ENCODE measurements at regions not wholly inside any gene's neighbourhood (a gene's known extent, or its start where the extent isn't known, plus 50 kb on each side); places are given as distances from the start of the nearest gene placed in this dataset.

DNA sequence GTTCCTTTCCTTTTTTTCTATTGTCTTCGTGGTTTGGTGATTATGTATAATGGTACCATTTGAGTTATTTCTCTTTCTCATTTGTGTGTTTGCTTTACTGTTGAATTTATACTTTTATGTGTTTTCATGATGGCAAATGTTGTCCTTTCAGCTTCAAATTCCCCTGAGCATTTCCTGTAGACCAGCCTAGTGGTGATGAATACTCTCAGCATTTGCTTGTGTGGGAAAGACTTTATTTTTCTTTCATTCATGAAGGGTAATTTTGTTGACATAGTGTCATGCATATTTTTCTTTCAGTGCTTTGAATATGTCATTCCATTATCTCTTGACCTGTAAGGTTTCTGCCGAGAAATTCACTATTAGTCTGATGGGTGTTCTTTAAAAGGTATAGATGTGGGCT lies 166.6 kb upstream of the GORAB start:
- DNase-seq (ENCODE audit: low read depth): no peak

DNA sequence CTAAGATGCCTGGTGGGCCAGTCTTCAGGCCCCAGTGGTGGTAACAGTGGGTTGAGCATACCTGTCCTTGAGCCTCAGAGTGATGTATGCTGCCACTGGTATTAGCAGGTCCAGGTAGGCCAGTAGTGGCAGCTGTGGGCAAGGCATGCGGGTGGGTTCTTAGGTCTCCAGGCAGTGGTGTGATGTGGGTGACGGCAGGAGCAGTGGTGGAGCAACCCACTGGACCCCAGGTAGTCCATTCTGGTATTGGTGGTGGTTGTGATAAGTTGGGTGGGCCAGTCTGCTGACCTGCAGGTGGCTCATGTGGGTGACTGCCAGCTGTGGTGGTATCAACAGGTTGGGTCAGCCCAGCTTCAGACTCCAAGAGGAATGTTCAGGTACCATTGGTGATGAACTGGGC lies 165.0 kb upstream of the GORAB start:
- H3K4me3 ChIP-seq (ENCODE audit: low read depth, low read length): no peak overlapping the region
- no peak for DNase-seq (ENCODE audit: low read depth)

More for the DNA sequence above, 166.6 kb upstream of the GORAB start:
- no peak overlapping the region for H3K4me3 ChIP-seq (ENCODE audit: low read depth, low read length)

DNA sequence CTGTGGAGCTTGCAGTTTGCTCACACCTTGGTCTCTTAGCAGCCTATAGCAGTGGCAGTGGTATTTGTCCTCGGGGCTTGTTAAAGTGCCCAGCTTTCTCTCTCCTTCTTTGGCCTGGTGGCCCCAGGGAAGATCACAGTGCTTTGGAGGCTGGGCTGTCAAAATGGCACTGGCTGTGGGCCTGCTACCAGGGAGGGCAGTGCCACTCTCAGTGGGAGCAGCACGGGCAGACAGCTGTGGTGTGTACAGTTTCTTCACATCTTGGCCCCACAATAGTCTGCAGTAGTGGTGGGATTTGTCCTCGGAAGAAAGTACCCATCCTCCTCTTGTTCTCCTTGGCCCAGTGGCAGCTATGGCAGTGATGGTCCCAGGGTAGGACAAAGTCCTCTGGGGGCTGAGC lies 164.4 kb upstream of the GORAB start:
- no peak overlapping the region for H3K4me3 ChIP-seq (ENCODE audit: low read depth, low read length)
- DNase-seq (ENCODE audit: low read depth): no peak

DNA sequence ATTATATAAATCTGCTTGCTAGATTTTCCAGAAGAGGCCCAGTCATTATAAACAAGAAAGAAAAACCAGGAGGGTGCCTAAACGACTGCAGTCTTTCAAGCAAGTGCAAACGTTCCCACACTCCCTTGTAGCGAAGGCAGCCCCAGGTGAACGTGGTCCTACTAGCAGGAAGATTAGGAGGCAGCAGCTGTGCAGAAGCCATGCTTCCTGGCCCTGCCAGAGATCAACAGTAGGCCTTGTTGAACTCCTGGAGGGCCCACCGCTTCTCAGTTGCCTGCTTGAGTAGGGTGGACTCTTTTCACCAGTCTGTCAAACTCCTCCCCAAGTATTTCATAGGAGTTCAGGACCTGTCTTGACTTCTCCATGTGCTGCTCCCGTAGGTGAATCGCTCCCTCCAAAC lies 163.0 kb upstream of the GORAB start:
- no peak for DNase-seq (ENCODE audit: low read depth)
- no peak overlapping the region for H3K4me3 ChIP-seq (ENCODE audit: low read depth, low read length)

DNA sequence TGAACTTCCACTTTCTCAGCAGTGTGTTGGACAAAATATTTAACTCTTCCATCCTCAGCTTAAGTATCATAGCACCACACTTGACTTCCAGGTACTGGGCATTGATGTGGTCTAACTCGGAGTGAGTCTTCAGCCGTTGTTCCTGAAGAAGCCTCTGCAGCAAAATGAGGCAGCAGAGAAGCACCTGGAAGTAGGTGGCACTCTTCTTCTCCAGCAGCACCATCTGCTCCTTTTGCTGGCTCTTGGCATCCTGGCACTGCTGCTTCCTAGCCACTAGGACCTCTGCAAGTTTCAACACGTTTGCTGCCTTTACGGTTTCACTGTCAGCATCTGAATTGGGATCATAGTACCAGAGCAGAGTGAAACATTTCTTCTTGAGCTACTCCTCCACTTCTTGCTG lies 162.5 kb upstream of the GORAB start:
- H3K4me3 ChIP-seq (ENCODE audit: low read depth, low read length): no peak overlapping the region
- no peak for DNase-seq (ENCODE audit: low read depth)

DNA sequence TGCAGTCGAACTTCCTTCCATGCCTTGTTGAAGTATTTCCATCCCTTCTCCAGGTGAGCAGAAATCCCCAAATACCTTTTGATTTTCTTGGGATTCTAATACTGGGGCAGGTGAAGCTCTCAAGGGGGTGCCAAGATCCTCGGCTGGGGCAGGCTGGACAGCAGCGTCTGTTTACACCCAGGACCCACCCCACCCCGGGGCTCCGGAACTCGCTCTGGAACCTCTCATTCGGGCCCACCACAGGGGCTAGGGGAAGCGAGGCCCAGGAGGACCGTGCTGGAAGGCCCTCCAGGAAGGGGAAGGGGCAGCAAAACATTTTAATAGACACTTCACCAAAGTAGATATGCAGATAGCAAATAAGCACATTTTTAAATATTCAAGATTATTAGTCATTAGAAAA lies 161.9 kb upstream of the GORAB start:
- no peak overlapping the region for H3K4me3 ChIP-seq (ENCODE audit: low read depth, low read length)
- no peak for DNase-seq (ENCODE audit: low read depth)

DNA sequence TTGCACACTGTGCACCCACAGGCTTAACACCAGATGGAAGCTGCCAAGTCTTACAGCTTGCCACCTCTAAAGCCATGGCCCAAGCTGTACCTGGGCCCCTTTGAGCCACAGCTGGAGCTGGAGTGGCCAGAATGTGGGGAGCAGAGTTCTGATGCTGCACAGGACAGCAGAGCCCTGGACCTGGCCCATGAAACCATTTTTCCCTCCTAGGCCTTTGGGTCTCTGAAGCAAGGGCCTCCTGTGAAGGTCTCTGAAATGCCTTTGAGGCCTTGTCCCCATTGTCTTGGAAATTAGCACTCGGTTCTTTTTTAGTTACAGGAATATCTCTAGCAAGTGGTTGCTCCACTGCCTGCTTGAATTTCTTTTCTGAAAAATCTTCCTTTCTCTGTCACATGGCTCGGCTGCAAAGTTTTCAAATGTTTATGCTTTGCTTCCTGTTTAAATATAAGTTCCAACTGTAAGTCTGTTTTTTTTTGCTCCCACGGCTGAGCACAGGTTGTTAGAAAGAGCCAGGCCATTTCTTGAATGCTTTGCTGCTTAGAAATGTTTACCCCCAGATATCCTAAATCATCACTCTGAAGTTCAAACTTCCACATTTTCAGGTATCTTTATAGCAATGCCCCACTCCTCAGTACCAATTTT lies 156.8 kb upstream of the GORAB start:
- no peak for DNase-seq (ENCODE audit: low read depth)
- no peak overlapping the region for H3K4me3 ChIP-seq (ENCODE audit: low read depth, low read length)

DNA sequence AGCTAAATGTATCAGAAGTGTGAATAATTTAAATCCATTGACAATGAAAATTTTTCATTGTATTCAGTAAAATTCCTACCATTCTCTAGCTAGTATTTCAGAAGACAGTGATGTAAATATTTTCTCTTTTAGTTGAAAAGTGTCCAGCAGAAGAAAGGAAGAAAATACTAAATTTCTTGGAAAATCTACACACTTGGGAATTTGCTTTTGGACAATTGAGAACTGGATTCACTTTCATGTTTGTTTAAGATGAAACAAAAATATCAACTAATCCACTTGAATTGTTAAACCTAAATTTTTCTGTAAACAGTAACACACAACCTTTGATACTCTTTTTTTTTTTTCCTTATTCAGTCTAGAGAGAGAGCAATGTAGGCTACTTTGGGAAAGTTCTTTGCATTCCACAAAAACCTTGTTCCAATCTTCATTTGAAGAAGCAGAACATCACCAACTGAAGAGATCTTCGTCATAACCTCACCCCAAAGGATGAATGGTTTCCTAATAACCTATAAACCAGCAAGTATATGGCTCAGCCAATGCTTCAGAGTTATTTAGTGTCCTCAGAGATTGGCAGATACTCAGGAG lies 155.1 kb upstream of the GORAB start:
- no peak for DNase-seq (ENCODE audit: low read depth)

DNA sequence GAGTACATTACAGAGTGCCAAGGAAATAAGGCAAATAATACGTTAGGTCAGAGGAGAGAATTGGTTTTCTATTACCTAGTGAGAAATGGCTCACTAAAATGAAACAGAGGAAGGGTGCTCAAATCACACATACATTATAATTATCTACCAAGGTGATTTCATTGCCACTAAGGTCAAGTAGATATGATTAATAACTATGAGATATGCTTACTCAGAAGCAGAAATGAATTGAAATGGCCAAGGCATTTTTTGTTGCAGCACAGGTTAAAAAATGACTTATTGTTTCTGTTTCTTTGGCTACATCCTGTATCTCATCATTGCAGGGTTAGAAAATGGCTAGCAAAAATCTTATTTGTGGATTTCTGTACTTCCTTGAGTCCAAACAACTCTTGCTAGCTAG lies 154.5 kb upstream of the GORAB start:
- no peak overlapping the region for H3K4me3 ChIP-seq (ENCODE audit: low read depth, low read length)
- DNase-seq (ENCODE audit: low read depth): no peak

More for the DNA sequence above, 155.1 kb upstream of the GORAB start:
- no peak overlapping the region for H3K4me3 ChIP-seq (ENCODE audit: low read depth, low read length)

DNA sequence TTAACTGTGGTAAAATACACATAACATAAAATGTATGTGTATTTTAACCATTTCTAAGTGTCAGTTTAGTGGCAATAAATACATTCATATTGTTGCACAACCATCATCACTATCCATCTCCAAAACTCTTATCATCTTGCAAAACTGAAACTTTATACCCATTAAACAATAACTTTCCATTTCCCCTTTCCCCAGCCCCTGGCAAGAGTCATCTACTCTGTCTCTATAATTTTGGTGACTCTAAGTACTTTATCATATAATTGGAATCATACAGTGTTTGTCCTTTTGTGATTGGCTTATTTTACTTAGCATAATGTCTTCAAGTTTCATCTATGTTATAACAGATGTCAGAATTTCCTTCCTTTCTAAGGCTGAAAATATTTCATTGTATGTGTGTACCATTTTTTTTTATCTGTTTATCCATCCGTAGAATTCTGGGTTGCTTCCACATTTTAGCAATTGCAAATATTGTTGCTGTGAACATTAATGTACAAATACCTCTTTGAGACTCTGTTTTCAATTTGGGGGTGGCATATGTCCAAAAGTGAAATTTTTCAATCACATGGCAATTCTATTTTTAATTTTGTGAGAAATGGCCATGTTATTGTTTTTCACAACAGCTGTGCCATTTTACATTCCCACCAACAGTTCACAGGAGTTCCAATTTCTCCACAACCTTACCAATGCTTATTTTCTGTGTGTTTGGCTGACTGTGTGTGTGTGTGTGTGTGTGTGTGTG lies 153.9 kb upstream of the GORAB start:
- DNase-seq (ENCODE audit: low read depth): no peak
- H3K4me3 ChIP-seq (ENCODE audit: low read depth, low read length): no peak overlapping the region

DNA sequence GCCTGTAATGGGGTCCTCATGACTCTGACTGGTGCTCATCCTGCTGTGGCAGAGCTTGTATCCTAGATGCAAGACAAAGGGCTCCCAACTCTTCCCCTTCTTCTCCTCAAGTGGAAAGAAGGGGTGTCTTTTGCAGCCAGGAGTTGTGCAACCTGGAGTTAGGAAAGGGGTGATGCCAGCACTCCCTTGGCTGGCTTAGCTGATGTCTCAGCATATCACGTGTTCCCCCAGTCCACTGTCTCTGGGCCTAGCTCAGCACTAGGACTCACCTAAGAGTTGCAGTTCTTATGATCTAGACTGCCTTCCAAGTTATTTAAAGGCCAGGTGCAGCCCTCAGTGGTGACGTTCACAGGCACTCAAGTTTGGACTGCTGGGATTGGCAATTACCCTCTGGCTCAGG lies 146.2 kb upstream of the GORAB start:
- no peak overlapping the region for H3K4me3 ChIP-seq (ENCODE audit: low read depth, low read length)
- DNase-seq (ENCODE audit: low read depth): no peak

DNA sequence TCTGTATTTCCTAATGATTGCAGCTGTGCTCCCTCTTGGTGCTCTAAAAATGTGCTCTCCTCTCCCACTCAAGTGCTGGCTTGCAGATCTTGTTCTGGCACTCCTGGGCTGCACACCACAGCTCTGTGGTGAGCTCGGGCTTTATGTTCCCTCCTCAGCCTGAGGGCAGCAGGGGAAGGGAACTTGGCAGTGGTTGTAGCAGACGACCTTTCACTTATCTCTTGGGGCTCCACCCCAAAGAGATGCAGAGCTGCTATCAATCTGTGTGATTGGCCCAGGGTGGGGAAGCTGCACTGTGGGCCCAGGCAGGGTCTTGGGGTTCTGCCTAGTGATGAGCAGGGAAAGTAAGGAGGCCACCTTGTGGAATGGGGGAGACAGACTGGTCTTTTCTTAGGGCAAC lies 143.5 kb upstream of the GORAB start:
- no peak for DNase-seq (ENCODE audit: low read depth)
- H3K4me3 ChIP-seq (ENCODE audit: low read depth, low read length): no peak overlapping the region

DNA sequence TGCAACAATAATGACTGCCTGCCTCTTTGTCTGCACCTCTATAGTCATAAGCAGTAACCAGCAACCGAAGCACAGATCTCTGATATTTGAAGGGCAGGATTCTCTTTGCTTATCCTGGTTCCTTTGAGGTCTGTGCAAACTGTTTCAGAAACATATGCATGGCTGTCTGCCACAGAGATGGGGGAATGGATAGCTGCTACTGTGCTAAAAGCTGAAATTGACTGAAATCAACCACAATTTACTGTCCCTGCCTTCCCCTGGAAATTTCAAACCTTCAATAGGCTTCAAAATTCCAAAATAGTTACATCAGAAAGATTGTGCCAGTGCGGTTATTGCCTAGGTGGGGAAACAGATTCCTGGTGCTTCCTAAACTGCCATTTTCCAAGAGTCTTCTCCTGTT lies 136.8 kb upstream of the GORAB start:
- no peak for DNase-seq (ENCODE audit: low read depth)
- H3K4me3 ChIP-seq (ENCODE audit: low read depth, low read length): no peak overlapping the region

DNA sequence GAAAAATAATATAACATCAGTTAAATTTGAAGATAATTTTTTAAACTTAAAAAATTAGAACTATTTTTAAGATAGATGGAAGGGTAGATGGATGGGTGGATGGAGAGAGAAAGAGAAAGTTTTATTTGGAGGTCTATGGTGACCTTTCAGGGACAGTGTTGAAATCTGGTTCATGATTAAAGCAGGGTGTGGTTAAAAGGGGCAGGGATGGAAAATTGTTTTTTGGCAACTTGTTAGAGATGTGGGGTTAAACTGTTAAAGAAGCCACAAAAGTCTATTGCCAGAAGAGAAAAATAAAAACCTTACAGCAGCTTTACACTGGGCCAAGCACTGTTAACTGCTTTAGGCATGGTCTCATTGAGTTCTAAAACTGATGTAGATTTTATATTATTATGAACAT lies 134.9 kb upstream of the GORAB start:
- no peak overlapping the region for H3K4me3 ChIP-seq (ENCODE audit: low read depth, low read length)
- no peak for DNase-seq (ENCODE audit: low read depth)

DNA sequence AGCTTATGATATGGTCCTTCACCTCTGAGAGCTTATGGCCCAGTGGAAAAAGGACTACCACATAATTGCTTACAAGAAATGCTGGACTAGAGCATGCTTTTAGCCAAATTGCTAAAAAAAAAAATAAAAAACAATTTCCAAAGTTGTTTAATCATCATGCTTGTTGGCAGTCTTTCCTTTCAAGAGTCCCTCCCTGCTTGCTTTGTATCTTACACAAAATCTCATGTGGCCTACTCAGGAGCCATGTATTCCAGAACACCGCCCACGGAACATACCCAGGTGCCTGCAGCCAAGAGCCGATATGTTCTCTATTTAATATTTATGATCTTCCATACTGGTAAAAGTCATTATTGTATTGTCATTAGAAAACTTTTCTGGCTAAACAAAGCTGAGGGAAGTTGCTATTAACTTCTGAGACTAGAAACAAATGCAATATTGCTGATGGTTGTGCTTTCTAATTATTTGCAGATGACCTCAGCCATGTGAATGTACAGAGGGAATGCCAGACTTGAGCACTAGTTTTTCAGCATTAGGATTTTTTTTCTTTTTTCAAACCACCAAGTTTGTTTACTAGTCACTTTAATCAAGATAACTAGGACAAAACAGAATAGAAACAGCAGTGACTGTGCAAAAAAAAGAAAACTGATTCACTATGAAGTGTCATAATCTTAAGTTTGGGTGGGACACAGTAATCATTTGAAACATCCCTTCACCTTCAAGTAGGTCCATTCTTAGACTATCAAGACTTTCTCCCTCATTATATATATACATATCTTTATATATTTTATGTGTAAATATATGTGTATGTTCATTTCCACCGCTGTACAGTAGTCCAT lies 129.3 kb upstream of the GORAB start:
- no peak overlapping the region for H3K4me3 ChIP-seq (ENCODE audit: low read depth, low read length)
- peak; percentile 53 for DNase-seq (ENCODE audit: low read depth)

DNA sequence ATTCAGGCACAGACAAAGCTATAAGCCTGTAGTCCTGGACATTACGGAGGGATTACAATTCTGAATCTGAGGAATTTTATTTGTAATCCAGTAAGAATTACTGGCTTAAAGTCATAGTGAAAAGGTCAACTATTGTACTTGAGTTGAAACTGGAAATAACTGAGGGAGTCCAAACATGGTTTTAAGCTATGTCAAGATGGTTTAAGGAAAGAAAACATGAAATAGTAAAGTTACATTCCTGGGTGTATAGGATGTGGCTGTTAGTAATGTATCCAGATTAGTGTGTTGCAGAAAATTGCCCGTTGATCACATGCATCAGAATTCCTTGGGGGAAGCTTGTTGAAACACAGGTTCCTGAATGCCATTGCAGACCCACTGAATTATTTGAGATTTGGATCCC lies 124.8 kb upstream of the GORAB start:
- H3K4me3 ChIP-seq (ENCODE audit: low read depth, low read length): no peak overlapping the region
- peak; percentile 29 for DNase-seq (ENCODE audit: low read depth)

DNA sequence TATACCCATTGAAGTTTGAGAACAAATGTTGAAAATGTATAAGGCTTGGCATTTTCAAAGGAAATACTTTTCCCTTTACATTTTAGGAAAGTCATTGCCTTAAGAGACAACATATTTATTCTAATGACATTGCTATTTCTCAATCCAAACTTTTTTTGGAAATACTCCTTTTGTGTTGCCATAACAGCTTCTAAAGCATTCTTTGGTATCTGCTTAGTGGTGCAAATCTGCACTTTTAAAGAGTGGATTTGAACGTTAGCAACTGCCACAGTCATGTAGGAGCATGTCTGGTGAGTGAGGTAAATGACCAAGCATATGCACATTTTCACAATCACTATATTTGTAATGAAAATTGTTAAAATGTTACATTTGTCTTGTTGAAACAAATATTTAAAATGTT lies 124.4 kb upstream of the GORAB start:
- DNase-seq (ENCODE audit: low read depth): no peak
- no peak overlapping the region for H3K4me3 ChIP-seq (ENCODE audit: low read depth, low read length)

DNA sequence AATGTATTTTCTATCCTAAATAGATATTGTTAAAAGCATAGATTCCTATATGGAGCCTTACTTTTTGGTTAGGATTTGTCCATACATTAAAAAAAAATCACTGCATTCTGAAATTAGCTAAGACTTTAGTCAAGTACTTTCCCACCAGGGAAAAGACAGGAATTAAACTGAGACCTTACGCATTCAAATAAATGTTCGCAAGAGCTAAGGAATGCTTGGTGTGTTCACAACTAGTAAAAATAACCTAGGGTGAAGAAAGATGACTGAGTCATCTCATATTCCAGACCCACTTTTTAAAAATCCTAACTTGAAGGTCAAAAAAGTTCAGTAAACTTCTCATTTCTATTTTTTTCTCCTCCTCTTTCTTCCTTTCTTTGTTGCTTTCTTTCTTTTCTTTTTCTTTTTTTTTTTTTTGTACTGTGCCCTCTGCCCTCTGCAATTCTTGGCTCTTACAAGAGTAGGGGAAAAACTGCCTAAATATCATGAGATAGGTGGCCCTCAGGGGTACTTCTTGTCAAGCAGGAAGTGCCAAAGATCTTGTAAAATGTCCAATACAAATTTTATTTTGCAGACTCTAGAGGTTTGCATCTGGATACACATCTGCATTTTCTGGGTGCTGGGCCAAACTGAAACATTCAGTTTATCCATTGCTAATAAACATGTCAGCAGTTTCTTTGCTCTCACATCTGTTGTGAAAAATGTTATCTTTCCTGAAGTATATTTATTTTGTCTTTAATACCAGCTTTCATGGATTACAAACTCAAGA lies 121.4 kb upstream of the GORAB start:
- no peak overlapping the region for H3K4me3 ChIP-seq (ENCODE audit: low read depth, low read length)
- peak; percentile 90 for DNase-seq (ENCODE audit: low read depth)

DNA sequence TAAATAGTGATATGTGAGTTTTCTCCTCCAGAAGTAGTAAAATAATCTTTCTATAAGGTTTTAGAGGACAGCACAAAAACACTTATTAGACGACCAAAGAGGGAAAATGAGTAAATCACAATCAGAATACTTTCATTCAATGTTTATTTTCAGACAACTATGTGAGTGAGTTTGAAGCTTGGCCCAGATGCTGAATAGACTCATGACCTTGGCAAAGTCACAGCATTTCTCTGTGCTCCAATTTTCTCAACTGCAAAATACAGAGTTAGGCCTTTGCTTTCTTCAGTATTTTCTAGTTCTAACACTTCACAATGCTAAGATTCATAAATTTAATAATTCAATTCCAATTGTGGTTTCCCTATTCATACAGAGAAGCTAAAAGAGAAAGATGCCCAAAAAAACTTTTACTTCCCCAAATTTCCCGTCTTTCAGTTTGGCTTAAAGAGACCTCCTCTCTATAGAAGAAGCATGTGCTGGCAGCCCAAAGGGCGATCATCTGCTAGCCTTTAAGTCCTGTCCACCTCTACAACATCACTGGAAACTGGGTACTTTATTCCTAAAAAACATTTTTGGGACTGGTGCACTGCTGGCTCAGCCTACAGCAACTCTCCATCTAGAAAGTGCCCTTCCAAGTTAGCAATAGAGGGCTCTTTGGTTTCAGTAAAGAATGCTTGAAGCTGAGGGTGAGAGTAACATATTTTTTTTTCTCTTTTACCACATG lies 116.8 kb upstream of the GORAB start:
- no peak overlapping the region for H3K4me3 ChIP-seq (ENCODE audit: low read depth, low read length)
- DNase-seq (ENCODE audit: low read depth): no peak

Data from skeletal muscle cell (primary cell).